Cardiac muscle cell (in vitro differentiated cells and primary cell): ENCODE measurements at regions not wholly inside any gene's neighbourhood (a gene's known extent, or its start where the extent isn't known, plus 50 kb on each side); places are given as distances from the start of the nearest gene placed in this dataset.

ENCODE experiments used
- DNase-seq, 2 donors: peaks; one replicate each; pipeline versions ENCODE4 v3.0.0 to v3.0.0-alpha.2; 2010 to 2017; ENCODE audit warnings: low read depth in 1 of 2, low spot score in 1 of 2
- H3K27ac ChIP-seq: fragments of 200-600 bp; sonication (generic); 2 replicates; pipeline ENCODE4 v1.5.1; 2016
- H3K27me3 ChIP-seq: fragments of 200-600 bp; sonication (generic); 2 replicates; pipeline ENCODE4 v1.6.0; 2016; ENCODE audit warnings: control low read depth
- H3K36me3 ChIP-seq: fragments of 200-600 bp; sonication (generic); 2 replicates; pipeline ENCODE4 v1.5.1; 2016; ENCODE audit warnings: control low read depth
- H3K4me1 ChIP-seq: fragments of 200-600 bp; sonication (generic); 2 replicates; pipeline ENCODE4 v1.8.1; 2017; ENCODE audit warnings: low read depth, mild to moderate bottlenecking, mixed run types
- H3K4me3 ChIP-seq: fragments of 200-600 bp; sonication (generic); 2 replicates; pipeline ENCODE4 v1.5.1; 2016; ENCODE audit warnings: mild to moderate bottlenecking
- H3K9me3 ChIP-seq: fragments of 200-600 bp; sonication (generic); 2 replicates; pipeline ENCODE4 v1.5.1; 2017; ENCODE audit warnings: low read depth, mild to moderate bottlenecking, control low read depth
- TF ChIP-seq, protein P1 (sequence below): IDR thresholded peaks from 2 replicates; pipeline ENCODE4 v1.5.1; 2012; ENCODE audit warnings: low read depth, mild to moderate bottlenecking, low read length

DNA sequence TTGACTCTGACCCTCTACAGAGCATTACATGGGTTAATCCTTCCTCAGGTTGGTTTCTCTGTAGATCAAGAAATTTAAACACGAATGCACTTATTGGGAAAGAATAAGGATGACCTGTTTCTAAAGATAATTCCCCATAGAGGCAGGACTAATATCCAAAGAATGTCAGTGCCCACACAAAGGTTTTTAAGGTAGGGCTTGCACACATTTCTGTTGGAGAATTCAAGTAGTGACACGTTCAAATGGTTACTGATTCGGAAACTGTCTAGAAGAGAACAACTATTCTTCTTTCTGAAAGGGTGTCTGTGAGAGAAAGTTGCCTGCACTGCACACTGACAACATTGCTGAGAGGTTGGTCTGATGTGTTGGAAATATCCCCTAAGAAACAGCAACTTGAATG lies 167.3 kb downstream of the ZNF326 start:
- DNase-seq: no peak
- H3K27me3 ChIP-seq: no peaks in the 10 kb centered on the region
- TF ChIP-seq, protein P1, sequence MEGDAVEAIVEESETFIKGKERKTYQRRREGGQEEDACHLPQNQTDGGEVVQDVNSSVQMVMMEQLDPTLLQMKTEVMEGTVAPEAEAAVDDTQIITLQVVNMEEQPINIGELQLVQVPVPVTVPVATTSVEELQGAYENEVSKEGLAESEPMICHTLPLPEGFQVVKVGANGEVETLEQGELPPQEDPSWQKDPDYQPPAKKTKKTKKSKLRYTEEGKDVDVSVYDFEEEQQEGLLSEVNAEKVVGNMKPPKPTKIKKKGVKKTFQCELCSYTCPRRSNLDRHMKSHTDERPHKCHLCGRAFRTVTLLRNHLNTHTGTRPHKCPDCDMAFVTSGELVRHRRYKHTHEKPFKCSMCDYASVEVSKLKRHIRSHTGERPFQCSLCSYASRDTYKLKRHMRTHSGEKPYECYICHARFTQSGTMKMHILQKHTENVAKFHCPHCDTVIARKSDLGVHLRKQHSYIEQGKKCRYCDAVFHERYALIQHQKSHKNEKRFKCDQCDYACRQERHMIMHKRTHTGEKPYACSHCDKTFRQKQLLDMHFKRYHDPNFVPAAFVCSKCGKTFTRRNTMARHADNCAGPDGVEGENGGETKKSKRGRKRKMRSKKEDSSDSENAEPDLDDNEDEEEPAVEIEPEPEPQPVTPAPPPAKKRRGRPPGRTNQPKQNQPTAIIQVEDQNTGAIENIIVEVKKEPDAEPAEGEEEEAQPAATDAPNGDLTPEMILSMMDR: no peak
- H3K36me3 ChIP-seq: no peaks in the 10 kb centered on the region
- no peaks in the 10 kb centered on the region for H3K4me1 ChIP-seq
- no peak overlapping the region for H3K27ac ChIP-seq
- H3K4me3 ChIP-seq: no peak overlapping the region
- no peaks in the 10 kb centered on the region for H3K9me3 ChIP-seq

DNA sequence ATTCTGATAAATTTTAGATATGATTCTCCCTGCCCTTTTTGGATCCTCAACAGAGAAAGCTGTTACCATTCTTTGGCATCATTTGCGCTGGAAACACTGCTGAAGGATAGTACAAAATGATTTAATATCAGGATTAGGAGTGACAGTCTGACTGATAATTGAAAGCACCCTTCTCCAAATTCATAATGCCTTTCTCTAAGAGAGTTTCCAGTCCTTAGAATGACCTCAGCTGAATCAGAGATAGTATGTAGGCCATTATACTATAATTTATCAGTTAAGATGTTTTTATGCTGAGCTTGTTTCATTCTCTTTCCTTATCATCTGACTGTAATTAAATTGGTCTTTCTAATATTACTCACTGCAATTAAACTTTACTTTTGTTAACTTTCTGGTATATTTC lies 166.7 kb downstream of the ZNF326 start:
- TF ChIP-seq, protein P1: no peak
- H3K36me3 ChIP-seq: no peaks in the 10 kb centered on the region
- H3K27me3 ChIP-seq: no peaks in the 10 kb centered on the region
- H3K4me1 ChIP-seq: no peaks in the 10 kb centered on the region
- no peak overlapping the region for H3K4me3 ChIP-seq
- no peaks in the 10 kb centered on the region for H3K9me3 ChIP-seq
- no peak overlapping the region for H3K27ac ChIP-seq
- DNase-seq: no peak

DNA sequence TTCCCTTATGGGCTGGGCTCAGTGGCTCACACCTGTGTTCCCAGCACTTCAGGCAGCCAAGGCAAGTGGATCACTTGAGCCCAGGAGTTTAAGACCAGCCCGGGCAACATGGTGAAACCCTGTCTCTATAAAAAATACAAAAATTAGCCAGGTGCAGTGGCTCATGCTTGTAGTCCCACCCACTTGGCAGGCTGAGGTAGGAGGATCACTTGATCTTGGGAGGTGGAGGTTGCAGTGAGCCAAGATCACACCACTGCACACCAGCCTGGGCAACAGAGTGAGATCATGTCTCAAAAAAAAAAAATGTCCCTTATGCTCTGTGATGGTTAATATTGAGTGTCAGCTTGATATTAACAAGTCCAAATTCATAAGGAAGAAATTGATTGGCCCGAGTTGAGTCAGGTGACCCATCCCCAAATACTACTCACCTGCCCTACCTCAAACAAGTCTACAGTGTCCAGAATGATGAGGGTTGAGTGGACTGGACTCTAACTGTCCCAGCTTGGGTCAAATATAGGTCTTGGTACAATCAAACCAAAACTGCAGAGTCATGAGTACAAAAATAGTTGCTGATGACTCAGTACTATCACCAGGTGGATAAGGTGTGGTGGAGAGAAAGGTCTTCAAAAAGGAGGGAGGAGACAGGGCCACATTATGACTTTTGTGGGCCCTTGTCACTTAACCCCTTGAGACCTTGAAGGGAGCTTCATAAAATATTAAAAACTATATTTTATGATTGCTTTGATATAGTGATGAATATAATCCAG lies 161.0 kb downstream of the ZNF326 start:
- TF ChIP-seq, protein P1: no peak
- Histone ChIP-seq H3K27me3 (no peaks in the 10 kb centered on the region), H3K27ac (no peak overlapping the region), H3K9me3 (no peaks in the 10 kb centered on the region), H3K4me3 (no peak overlapping the region), H3K4me1 (no peaks in the 10 kb centered on the region), H3K36me3 (no peaks in the 10 kb centered on the region)
- no peak for DNase-seq

DNA sequence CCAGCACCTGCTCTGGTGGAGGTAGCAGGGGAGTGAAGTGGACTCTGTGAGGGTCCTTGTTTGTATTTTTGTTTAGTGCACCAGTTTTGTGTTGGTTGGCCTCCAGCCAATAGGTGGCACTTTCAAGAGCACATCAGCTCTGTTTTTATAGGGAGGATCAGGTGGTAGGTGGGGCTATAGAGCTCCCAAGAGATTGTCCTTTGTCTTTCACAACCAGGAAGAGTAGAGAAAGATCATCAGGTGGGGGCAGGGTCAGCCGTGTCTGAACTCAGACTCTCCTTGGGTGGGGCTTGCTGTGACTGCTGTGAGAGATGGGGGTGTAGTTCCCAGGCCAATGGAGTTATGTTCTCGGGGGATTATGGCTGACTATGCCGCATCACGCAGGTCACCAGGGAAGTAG lies 159.8 kb downstream of the ZNF326 start:
- H3K36me3 ChIP-seq: no peaks in the 10 kb centered on the region
- no peak for DNase-seq
- H3K9me3 ChIP-seq: no peaks in the 10 kb centered on the region
- no peaks in the 10 kb centered on the region for H3K4me1 ChIP-seq
- no peak overlapping the region for H3K27ac ChIP-seq
- no peak overlapping the region for H3K4me3 ChIP-seq
- TF ChIP-seq, protein P1: no peak
- no peaks in the 10 kb centered on the region for H3K27me3 ChIP-seq

DNA sequence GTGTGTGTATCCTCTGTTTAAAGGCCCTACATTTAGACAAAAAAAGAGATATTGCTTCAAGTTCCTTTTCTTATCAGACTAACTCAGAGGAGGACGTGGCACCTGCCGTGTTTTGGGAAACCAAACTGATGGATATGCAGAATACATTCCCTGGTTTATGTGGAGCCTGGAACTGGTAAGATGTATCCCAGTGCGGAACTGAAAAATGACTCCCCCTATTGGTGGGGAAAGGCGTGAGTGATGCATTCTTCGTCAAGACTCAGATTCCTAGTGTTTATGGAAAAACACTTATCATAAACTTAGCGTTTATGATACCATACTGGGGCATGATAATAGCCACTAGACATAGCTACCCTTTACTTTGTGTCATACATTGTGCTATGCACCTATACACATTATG lies 154.2 kb downstream of the ZNF326 start:
- DNase-seq: no peak
- no peaks in the 10 kb centered on the region for H3K4me1 ChIP-seq
- TF ChIP-seq, protein P1: no peak

More for the DNA sequence above, 154.2 kb downstream of the ZNF326 start:
- H3K9me3 ChIP-seq: no peaks in the 10 kb centered on the region
- no peaks in the 10 kb centered on the region for H3K27me3 ChIP-seq
- no peaks in the 10 kb centered on the region for H3K36me3 ChIP-seq
- H3K27ac ChIP-seq: no peak overlapping the region
- H3K4me3 ChIP-seq: no peak overlapping the region
